Activated CD4-positive, CD25-positive, alpha-beta regulatory T cell treated with anti-CD3 and anti-CD28 coated beads, Interleukin-2, amount 50 U/mL, for 72 hours (primary cell): ENCODE measurements at regions not wholly inside any gene's neighbourhood (a gene's known extent, or its start where the extent isn't known, plus 50 kb on each side); places are given as distances from the start of the nearest gene placed in this dataset.
"Not testable (repeated sequence)": the region's sequence is repeated elsewhere in the genome, so short reads cannot be mapped to it uniquely, and the experiment has no call there.

Source experiments
- DNase-seq: peaks from one replicate; pipeline ENCODE4 v3.0.0; 2021

DNA sequence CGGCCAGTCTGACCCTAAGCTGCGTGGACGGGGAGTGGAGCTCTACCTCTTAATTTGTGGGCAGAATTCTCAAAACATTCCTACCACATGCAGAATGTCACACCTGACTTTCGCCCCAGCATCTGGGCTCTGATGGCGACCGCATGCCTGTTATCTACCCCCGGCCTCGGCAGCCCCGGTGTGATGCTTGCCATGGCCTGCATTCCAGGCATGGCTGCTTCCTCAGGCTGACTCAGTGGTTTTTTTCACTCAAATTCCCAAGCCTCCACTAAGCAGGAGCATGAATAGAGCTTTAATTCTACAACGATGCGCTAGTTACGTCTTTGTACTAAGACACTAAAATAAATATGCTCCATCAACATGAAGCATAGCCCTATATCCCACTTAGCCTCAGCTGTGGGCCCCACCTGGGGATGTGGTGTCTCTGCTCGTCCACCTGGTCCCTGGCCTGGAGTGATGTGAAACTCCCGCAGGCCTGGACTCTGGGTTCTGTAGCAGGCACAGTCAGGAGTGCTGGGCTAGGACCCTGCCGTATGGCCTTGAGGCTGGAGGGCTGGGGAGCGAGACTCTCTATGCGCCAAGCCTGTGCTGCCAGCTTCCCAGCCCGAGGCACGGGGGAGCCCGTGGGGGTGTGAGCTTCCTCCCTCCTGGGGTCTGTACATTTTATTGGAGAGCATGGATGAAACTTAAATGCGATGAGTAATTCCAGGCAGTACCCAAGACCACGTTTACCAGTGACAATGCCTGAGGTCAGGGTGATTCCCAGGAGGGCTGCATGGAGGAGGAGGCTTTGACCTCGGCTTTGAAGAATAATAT is 153.2 kb downstream of the CTTN start:
- DNase-seq = no peak

- DNase-seq = no peak
Measured at GRCh38 chr11:70552167-70553150, 154.1 kb downstream of the CTTN start.

- no peak for DNase-seq
Measured at GRCh38 chr11:70555078-70555477, 156.7 kb downstream of the CTTN start.

DNA sequence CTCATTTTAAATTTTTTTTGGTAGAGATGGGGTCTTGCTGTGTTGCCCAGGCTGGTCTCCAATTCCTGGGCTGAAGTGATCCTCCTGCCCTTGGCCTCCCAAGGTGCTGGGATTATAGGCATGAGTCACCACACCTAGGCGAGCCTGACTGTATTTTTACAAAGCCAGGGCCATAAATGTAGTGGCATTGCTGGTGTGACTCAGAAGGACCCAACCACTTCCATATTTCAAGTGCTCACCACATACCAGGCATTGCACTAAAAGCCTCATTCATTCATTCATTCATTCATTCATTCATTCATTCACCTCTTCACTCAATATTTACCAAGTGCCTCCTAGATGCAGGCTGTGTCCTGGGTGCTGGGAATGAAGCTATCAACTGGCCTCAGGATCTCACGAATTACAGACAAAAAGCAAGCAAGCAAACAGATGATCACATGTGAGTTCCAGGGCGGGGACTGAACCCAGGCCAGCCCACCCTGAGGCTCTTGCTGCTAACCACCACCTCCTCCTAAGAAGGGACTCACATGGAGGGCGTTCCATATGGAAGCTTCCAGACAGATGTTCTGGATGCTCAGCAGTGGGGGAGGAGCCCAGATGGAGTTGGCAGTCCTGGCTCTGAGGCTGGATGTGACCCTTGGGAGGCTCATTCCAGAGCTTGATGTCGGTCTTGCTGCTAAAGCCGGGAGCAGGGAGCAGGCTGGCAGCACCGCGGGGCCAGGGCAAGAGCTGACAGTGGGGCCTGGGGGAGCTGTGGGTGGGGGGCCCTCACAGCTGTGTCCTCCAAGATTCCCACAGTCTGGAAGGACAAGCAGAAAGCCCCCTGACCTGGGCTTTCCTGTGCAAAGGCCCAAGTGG is 158.8 kb downstream of the CTTN start:
- DNase-seq = no peak

- DNase-seq = no peak
Measured at GRCh38 chr11:70557742-70558485, 159.6 kb downstream of the CTTN start.

DNA sequence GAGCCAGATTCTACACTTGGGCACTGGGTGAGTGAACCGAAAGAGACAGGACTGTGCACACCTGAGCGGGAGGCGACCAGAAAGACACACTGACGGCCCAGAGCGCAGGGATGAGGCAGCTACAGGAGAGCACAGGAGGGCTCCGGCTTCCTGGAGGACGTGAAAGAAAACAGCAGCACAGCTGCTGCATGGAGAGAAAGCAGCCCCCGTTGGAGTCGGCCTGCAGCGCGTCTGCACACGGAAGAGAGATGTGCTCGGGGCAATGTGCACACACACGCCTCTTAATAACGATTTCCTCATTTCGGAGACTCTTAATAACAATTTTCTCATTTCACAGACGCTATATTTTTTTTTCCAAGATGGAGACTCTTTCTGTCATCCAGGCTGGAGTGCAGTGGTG is 160.4 kb downstream of the CTTN start:
- DNase-seq = no peak

DNA sequence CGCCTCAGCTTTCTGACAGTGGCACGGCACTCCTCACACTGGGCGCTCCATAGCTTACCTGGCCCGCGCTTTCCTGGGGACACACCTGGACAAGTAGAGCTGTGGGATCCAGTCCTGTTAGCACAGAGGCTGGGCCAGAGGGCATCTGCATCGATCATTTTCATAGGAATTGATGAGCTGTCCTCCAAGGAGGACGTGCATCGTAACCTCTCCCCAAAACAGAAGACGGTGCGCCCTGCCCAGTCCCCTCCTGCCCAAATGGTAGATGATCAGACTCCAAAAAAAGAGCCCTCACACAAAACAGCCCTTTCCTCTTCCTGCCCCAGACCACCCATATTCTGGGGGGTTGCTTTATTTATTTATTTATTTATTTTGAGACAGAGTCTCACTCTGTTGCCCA is 161.2 kb downstream of the CTTN start:
- no peak for DNase-seq

DNA sequence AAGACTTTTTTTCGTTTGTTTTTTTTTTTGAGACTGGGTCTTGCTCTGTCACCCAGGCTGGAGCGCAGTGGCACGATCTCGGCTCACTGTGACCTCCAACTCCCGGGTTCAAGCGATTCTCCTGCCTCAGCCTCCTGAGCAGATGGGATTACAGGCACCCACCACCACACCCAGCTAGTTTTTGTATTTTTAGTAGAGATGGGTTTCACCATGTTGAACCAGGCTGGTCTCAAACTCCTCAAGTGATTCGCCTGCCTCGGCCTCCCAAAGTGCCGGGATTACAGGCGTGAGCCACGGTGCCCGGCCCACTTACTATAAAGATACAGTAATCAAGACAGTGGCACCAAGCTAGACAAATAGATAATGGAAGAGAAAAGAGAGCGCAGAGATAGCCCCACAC is 162.3 kb downstream of the CTTN start:
- DNase-seq = not testable (repeated sequence)

GRCh38 chr11:70566768-70567530 is 168.6 kb downstream of the CTTN start:
- DNase-seq = no peak

- DNase-seq = no peak
Measured at GRCh38 chr11:70567680-70568034, 169.3 kb downstream of the CTTN start.

- DNase-seq = no peak
Measured at GRCh38 chr11:70568035-70568813, 169.9 kb downstream of the CTTN start.

DNA sequence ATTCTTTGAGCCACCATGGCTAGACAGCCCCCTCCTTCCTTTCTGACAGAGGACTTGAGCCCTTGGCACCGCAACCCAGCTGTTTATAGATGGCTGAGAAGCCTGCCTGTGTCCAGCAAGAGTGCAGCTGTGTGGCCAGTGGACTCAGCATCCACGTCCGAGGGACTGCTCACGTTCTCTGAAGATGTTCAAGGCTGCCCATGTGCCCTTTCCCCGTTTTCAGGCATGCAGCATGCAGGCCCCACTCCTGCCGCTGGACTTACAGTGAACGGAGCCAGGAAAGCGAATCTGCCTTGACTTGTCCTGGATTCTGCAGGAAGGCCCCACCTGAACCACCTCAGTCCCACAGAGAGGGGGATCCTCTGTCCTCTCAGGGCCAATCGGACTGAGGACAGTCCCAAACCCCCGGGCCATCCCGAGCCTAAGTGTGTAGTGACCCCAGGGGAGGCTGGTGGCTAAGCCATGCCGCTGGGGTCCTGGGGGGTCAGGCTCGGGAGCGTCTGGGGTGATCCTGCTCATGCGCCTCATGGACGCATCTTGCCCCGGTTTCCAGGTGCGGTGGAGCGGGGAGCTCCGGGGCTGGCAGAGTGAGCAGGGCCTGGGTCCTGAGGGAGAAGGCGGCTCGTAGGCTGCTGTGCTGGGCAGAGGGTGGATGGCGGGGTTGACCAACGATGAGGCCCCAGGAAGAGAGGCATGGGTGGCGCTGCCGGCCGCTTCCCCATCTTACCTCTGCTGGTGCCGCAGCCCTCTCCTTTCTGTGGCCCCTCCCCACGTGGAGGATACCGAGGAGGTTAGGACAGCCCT is 170.7 kb downstream of the CTTN start:
- no peak for DNase-seq

DNA sequence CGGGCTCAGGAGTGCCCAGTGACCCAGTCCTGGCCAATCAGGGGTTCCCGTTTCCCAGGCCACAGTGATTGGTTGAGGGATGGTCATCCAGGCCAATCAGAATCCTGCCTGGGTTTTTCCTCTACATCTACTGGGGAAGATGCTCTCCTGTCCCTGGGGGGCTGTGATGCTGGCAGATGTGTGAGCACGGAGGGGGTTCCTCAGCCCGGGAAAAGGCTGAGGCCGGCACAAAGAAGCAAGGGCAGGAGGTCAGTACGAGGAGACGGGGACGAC is 171.2 kb downstream of the CTTN start:
- DNase-seq = no peak

GRCh38 chr11:70569996-70570692 is 171.8 kb downstream of the CTTN start:
- no peak for DNase-seq

DNA sequence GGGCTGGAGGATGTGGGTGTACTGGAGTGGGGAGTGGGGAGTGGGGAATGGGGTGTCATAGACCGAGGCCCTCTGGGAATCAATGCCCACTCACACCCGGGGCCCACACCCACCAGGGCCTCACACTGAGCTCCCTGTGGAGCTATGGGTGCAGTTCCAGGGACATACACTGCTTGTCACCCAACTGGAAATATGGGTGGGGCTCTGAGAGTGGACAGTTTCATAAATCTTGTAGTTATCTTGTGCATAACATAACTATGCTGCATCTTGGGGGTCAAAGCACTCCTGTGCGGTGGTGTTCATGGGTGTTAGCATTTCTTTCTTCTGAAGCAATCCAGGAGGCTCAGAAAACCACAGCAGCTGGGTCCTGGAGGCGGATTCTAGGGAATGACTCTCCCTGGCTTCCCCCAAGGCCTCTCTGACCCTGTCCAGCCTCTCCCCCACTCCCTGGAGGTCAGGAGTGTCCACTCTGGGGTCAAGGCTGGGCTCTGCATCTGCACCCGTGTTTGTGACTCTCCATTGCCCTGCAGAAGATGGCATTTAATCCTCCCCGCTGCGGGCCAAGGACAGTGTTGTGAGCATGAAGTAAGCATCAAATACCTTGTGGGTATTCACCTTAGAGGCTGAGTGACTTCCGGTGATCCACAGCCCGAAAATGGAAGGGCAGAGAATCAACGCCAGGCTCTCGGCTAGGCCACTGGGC is 172.5 kb downstream of the CTTN start:
- no peak for DNase-seq

DNA sequence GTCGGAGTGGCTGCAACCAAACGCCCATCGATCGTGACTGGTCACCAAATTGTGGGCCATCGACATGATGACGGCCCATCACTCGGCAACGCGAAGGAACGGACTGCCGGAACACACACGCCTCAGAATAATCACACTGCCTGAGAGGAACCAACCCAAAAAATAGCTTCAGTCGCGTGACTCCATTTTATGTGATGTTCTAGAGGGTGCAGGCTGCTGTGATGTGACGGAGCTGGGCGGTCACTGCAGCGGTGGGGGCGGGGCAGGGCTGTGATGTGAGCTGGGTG is 174.6 kb downstream of the CTTN start:
- no peak for DNase-seq

- no peak for DNase-seq
Measured at GRCh38 chr11:70573701-70574151, 175.4 kb downstream of the CTTN start.

DNA sequence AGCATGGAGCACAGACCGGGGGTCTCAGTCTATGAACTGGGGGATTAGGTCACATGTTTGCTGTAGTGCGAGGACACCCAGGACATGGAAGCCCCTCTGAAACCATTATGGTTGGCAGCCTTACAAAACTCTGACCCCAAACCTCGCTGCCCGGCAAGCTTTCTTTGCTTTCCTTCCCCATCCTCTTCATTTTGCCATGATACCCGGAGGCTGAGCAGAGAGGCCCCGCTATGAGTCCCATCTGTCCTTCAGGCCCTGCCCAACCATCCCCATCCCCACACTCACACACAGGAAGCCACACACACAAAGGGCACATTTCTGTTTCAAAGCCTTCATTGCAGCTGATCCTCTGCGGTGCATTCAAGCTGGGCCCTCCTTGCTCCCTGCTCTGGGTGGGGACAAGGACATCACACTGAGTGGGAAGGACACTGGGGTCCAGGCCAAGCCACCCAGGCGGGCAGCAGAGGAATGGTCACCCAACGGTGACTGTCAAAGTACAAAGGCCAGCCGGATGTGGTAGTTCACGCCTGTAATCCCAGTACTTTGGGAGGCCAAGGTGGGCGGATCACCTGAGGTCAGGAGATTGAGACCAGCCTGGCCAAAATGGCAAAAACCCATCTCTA is 176.5 kb downstream of the CTTN start:
- DNase-seq = no peak
